ENCODE measurements at regions not wholly inside any gene's neighbourhood (a gene's known extent, or its start where the extent isn't known, plus 50 kb on each side); places are given as distances from the start of the nearest gene placed in this dataset.

DNA sequence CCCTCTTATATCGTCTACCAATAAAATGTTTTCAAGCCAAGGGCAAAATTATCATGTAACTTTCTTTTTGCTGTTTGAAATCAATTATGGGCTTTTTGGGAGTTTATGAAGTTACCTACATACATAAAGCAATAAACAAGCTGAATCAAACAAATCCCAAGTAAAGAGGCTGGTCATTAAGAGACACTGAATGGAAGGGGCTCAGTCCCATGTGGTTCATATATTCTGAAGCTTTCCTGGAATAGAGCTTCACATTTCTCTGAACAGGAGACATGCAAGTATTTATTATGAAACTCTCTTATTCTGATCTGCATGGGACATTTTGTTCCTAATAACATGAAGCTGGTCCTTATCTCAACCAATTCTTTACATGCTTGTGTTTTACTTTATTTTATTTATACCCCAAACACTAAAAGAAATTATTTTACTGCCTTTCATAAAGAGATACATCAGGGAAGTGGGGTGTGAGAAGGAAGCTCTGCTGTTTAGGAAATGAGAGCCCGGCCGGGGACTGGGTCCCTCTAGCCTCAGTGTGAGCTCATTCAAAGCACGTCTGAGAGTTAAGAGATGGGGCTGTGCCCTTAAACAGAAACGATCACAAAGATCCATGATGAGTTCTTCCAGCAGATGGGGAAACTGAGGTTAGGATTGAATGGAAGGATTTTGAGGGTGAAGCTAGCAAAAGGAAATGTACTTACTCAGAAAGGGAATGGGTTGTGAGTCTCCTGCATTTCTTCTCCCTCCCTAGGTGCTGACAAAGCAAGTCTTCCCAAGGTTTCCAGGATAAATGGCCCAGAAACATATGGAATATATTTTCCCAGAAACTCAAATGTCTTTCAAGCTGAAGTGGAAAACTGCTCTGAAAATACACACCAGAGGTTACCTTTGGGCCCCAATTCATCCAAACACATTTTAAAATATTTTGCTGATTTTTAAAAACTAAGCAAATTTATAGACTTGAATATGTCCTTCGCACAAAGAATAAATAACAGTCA is 93.1 kb upstream of the LNX1 start:
- DNase-seq (ENCODE audit: low read depth in 1 of 2, low spot score in 1 of 2), result no peak
- TF ChIP-seq POLR2AphosphoS5 (IDR thresholded peaks at IDR 0.05; ENCODE audit: low read depth) (no peak), GABPA (IDR thresholded peaks at IDR 0.05; ENCODE audit: low read depth) (no peak), SPI1 (IDR thresholded peaks at IDR 0.05; ENCODE audit: borderline replicate concordance, low read depth) (no peak)
- TF ChIP-seq, protein P1, sequence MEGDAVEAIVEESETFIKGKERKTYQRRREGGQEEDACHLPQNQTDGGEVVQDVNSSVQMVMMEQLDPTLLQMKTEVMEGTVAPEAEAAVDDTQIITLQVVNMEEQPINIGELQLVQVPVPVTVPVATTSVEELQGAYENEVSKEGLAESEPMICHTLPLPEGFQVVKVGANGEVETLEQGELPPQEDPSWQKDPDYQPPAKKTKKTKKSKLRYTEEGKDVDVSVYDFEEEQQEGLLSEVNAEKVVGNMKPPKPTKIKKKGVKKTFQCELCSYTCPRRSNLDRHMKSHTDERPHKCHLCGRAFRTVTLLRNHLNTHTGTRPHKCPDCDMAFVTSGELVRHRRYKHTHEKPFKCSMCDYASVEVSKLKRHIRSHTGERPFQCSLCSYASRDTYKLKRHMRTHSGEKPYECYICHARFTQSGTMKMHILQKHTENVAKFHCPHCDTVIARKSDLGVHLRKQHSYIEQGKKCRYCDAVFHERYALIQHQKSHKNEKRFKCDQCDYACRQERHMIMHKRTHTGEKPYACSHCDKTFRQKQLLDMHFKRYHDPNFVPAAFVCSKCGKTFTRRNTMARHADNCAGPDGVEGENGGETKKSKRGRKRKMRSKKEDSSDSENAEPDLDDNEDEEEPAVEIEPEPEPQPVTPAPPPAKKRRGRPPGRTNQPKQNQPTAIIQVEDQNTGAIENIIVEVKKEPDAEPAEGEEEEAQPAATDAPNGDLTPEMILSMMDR (IDR thresholded peaks at IDR 0.05; ENCODE audit: insufficient read depth, low read length), result no peak
- TF ChIP-seq, protein P2, sequence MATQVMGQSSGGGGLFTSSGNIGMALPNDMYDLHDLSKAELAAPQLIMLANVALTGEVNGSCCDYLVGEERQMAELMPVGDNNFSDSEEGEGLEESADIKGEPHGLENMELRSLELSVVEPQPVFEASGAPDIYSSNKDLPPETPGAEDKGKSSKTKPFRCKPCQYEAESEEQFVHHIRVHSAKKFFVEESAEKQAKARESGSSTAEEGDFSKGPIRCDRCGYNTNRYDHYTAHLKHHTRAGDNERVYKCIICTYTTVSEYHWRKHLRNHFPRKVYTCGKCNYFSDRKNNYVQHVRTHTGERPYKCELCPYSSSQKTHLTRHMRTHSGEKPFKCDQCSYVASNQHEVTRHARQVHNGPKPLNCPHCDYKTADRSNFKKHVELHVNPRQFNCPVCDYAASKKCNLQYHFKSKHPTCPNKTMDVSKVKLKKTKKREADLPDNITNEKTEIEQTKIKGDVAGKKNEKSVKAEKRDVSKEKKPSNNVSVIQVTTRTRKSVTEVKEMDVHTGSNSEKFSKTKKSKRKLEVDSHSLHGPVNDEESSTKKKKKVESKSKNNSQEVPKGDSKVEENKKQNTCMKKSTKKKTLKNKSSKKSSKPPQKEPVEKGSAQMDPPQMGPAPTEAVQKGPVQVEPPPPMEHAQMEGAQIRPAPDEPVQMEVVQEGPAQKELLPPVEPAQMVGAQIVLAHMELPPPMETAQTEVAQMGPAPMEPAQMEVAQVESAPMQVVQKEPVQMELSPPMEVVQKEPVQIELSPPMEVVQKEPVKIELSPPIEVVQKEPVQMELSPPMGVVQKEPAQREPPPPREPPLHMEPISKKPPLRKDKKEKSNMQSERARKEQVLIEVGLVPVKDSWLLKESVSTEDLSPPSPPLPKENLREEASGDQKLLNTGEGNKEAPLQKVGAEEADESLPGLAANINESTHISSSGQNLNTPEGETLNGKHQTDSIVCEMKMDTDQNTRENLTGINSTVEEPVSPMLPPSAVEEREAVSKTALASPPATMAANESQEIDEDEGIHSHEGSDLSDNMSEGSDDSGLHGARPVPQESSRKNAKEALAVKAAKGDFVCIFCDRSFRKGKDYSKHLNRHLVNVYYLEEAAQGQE (IDR thresholded peaks at IDR 0.05; ENCODE audit: insufficient replicate concordance, low read depth), result no peak
- Histone ChIP-seq H3K27me3 (ENCODE audit: insufficient read depth, poor library complexity, severe bottlenecking) (peaks cover 4% of the 10 kb centered on the region), H3K4me3 (replicated peaks; ENCODE audit: insufficient read depth, low read length) (no peak overlapping the region), H3K27ac (replicated peaks) (no peak overlapping the region)

DNA sequence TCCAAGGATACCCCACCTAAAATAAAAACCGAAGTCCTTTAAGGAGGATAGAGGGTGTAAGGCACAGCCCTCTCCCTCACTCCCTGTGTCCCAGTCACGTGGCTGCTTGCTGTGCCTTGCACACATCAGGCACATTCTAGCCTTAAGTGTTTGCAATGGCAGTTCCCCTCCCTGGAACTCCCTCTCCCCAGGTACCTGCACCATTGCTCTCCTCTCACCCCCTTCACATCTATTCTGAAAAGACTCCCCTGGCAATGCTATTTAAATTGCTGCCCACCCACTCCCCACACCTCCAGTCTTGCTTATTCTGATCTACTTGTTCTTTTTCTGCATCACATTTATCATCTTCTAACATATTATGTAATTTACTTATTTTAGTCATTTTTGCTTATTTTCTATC is 91.6 kb upstream of the LNX1 start:
- DNase-seq (ENCODE audit: low read depth in 1 of 2, low spot score in 1 of 2), result no peak
- Histone ChIP-seq H3K4me3 (replicated peaks; ENCODE audit: insufficient read depth, low read length) (no peak overlapping the region), H3K27ac (replicated peaks) (no peak overlapping the region), H3K27me3 (ENCODE audit: insufficient read depth, poor library complexity, severe bottlenecking) (peaks cover 4% of the 10 kb centered on the region)
- no peak for TF ChIP-seq SPI1 (IDR thresholded peaks at IDR 0.05; ENCODE audit: borderline replicate concordance, low read depth)
- TF ChIP-seq POLR2AphosphoS5 (IDR thresholded peaks at IDR 0.05; ENCODE audit: low read depth), result no peak
- TF ChIP-seq GABPA (IDR thresholded peaks at IDR 0.05; ENCODE audit: low read depth), result no peak
- TF ChIP-seq, protein P2 (IDR thresholded peaks at IDR 0.05; ENCODE audit: insufficient replicate concordance, low read depth), result no peak
- TF ChIP-seq, protein P1 (IDR thresholded peaks at IDR 0.05; ENCODE audit: insufficient read depth, low read length), result no peak

DNA sequence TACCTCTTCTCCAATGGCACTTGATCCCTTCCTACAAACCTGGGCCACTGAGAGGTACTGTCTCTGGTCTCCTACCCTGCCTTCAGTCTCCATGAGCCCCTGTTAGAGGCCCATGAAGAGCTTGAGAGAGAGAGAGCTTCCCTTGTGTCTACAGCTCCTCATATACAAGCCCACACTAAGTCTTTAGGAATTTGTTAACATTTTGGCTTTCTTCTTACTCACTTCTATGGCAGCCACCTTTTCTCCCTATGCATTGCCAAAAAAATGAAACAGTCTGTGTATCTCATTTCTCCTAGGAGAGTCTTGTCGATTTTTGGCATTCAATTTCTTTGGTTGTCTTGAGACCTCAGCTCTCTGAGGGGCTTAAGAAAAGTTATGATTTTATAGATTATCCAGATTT is 90.9 kb upstream of the LNX1 start:
- no peak for DNase-seq (ENCODE audit: low read depth in 1 of 2, low spot score in 1 of 2)
- no peak overlapping the region for H3K4me3 ChIP-seq (replicated peaks; ENCODE audit: insufficient read depth, low read length)
- TF ChIP-seq POLR2AphosphoS5 (IDR thresholded peaks at IDR 0.05; ENCODE audit: low read depth), result no peak
- TF ChIP-seq, protein P2 (IDR thresholded peaks at IDR 0.05; ENCODE audit: insufficient replicate concordance, low read depth), result no peak
- TF ChIP-seq, protein P1 (IDR thresholded peaks at IDR 0.05; ENCODE audit: insufficient read depth, low read length), result no peak
- TF ChIP-seq SPI1 (IDR thresholded peaks at IDR 0.05; ENCODE audit: borderline replicate concordance, low read depth), result no peak
- no peak for TF ChIP-seq GABPA (IDR thresholded peaks at IDR 0.05; ENCODE audit: low read depth)
- no peak overlapping the region for H3K27ac ChIP-seq (replicated peaks)
- peaks cover 4% of the 10 kb centered on the region for H3K27me3 ChIP-seq (ENCODE audit: insufficient read depth, poor library complexity, severe bottlenecking)
